Kidney (tissue), 13 donors: ENCODE measurements at regions not wholly inside any gene's neighbourhood (a gene's known extent, or its start where the extent isn't known, plus 50 kb on each side); places are given as distances from the start of the nearest gene placed in this dataset.
"Not testable (repeated sequence)": the region's sequence is repeated elsewhere in the genome, so short reads cannot be mapped to it uniquely, and the experiment has no call there.

Source experiments
- DNase-seq, 5 donors: peaks; one replicate each; pipeline ENCODE4 v3.0.0-alpha.2; 2013 to 2020
- FAIRE-seq: peaks from 2 replicates; lab custom pipeline; 2012; peaks lifted over from hg19 to GRCh38; lab: Jason Lieb, UNC
- H3K27ac ChIP-seq, 2 donors: one replicate each; pipeline ENCODE4 v1.7.0; 2013; ENCODE audit warnings: low read depth in 2 of 2, low read length in 2 of 2, inconsistent platforms in 1 of 2
- H3K27me3 ChIP-seq: one replicate; pipeline ENCODE4 v1.7.1; 2013; ENCODE audit warnings: low read length, inconsistent platforms; ENCODE audit not compliant: control insufficient read depth, insufficient read depth
- H3K36me3 ChIP-seq, 3 donors: one replicate each; pipeline versions ENCODE4 v1.7.0 to v1.7.1; 2013; ENCODE audit warnings: low read length in 3 of 3, control low read depth in 1 of 3, inconsistent platforms in 1 of 3; ENCODE audit not compliant: insufficient read depth in 3 of 3, control insufficient read depth in 2 of 3
- H3K4me1 ChIP-seq, 3 donors: one replicate each; pipeline versions ENCODE4 v1.7.0 to v1.7.1; 2013; ENCODE audit warnings: low read length in 3 of 3, inconsistent platforms in 1 of 3, low read depth in 1 of 3; ENCODE audit not compliant: control insufficient read depth in 2 of 3, insufficient read depth in 2 of 3
- H3K4me3 ChIP-seq, 3 donors: one replicate each; pipeline versions ENCODE4 v1.7.0 to v1.8.1; 2013; ENCODE audit warnings: low read length in 3 of 3, control low read depth in 1 of 3, inconsistent platforms in 1 of 3
- H3K9ac ChIP-seq, 3 donors: one replicate each; pipeline versions ENCODE4 v1.7.0 to v1.7.1; 2013; ENCODE audit warnings: low read length in 3 of 3, control low read depth in 1 of 3, inconsistent platforms in 1 of 3
- H3K9me3 ChIP-seq, 3 donors: one replicate each; pipeline versions ENCODE4 v1.7.0 to v1.7.1; 2013; ENCODE audit warnings: low read length in 3 of 3, control low read depth in 1 of 3, inconsistent platforms in 1 of 3; ENCODE audit not compliant: control insufficient read depth in 2 of 3, insufficient read depth in 1 of 3
- CTCF ChIP-seq: IDR thresholded peaks from 3 replicates; pipeline ENCODE4 v1.5.1; 2012; ENCODE audit warnings: mild to moderate bottlenecking, moderate library complexity, borderline replicate concordance; ENCODE audit not compliant: insufficient read depth; ENCODE audit errors: extremely low read depth
- intact Hi-C: fragments of 100-400 bp; cut with DNase I; formaldehyde crosslinking; loops from one replicate; pipeline ENCODE4 v1.11.1; 2022
- donor health status: control.
- donor health status: control.
- donor health status: control.
- donor health status: control.
- donor health status: control.
- donor health status: DM: yes; HTN: yes; CAD: no.
- donor health status: Normal renal cell carcinoma (clear cell type).

- intact Hi-C loops: no loop called here
- FAIRE-seq (no peak), DNase-seq (no peak)
- H3K27ac ChIP-seq: no peak overlapping the region
- no peaks in the 10 kb centered on the region for H3K9me3 ChIP-seq
- no peaks in the 10 kb centered on the region for H3K4me1 ChIP-seq
- no peaks in the 10 kb centered on the region for H3K36me3 ChIP-seq
- no peak overlapping the region for H3K4me3 ChIP-seq
- no peak overlapping the region for H3K9ac ChIP-seq
- TF ChIP-seq CTCF: no peak
- H3K27me3 ChIP-seq: no peaks in the 10 kb centered on the region
These were observed 85.9 kb upstream of the ABHD2 start for GRCh38 chr15:89002281-89002761.

- FAIRE-seq: no peak
- no peak for DNase-seq
- no peaks in the 10 kb centered on the region for H3K36me3 ChIP-seq
- no peaks in the 10 kb centered on the region for H3K9me3 ChIP-seq
- H3K9ac ChIP-seq: no peak overlapping the region
- H3K4me1 ChIP-seq: no peaks in the 10 kb centered on the region
- TF ChIP-seq CTCF: no peak
- no peak overlapping the region for H3K4me3 ChIP-seq
- intact Hi-C loops: no loop called here
- H3K27me3 ChIP-seq: no peaks in the 10 kb centered on the region
- no peak overlapping the region for H3K27ac ChIP-seq
These were observed 85.4 kb upstream of the ABHD2 start for GRCh38 chr15:89002830-89003229.

GRCh38 chr15:89003865-89004725 is 84.2 kb upstream of the ABHD2 start:
- intact Hi-C loops: no loop called here
- no peaks in the 10 kb centered on the region for H3K9me3 ChIP-seq
- no peak overlapping the region for H3K27ac ChIP-seq
- no peak for FAIRE-seq
- TF ChIP-seq CTCF: no peak
- no peak overlapping the region for H3K4me3 ChIP-seq
- DNase-seq: peak in 3 of 5 donors; percentile 50 to 69 (median 56)
- no peaks in the 10 kb centered on the region for H3K4me1 ChIP-seq
- no peaks in the 10 kb centered on the region for H3K36me3 ChIP-seq
- H3K9ac ChIP-seq: no peak overlapping the region
- no peaks in the 10 kb centered on the region for H3K27me3 ChIP-seq

GRCh38 chr15:89004726-89005030 is 83.6 kb upstream of the ABHD2 start:
- H3K27me3 ChIP-seq: no peaks in the 10 kb centered on the region
- intact Hi-C loops: loop anchor here (5.0 kb wide), 1 partner anchor 102 kb away; no protein-coding TSS in a partner anchor
- no peak overlapping the region for H3K4me3 ChIP-seq
- no peak for FAIRE-seq
- no peaks in the 10 kb centered on the region for H3K36me3 ChIP-seq
- no peak for TF ChIP-seq CTCF
- H3K9ac ChIP-seq: no peak overlapping the region
- no peaks in the 10 kb centered on the region for H3K4me1 ChIP-seq
- no peak overlapping the region for H3K27ac ChIP-seq
- DNase-seq: no peak
- H3K9me3 ChIP-seq: no peaks in the 10 kb centered on the region

DNA sequence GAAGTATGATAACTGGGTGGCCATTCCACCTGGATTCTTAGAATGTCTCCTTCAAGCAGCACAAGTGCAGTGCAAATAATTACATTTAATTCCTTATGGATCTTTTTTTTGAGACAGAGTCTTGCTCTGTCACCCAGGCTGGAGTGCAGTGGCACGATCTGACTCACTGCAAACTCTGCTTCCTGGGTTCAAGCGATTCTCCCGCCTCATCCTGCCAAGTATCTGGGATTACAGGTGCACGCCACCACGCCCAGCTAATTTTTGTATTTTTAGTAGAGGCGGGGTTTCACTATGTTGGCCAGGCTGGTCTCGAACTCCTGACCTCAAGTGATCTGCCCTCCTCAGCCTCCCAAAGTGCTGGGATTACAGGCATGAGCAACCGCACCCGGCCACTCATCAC is 80.7 kb upstream of the ABHD2 start:
- H3K4me3 ChIP-seq, H3K9me3 ChIP-seq, H3K4me1 ChIP-seq, H3K9ac ChIP-seq, DNase-seq, H3K27ac ChIP-seq, H3K27me3 ChIP-seq, H3K36me3 ChIP-seq, FAIRE-seq: not testable (repeated sequence)
- intact Hi-C loops: loop anchor here (5.0 kb wide), 1 partner anchor 105 kb away; no protein-coding TSS in a partner anchor
